Bronchial epithelial cell (primary cell): ENCODE measurements at regions not wholly inside any gene's neighbourhood (a gene's known extent, or its start where the extent isn't known, plus 50 kb on each side); places are given as distances from the start of the nearest gene placed in this dataset.

ENCODE experiments used
- DNase-seq: peaks from one replicate; pipeline ENCODE4 v3.0.0-alpha.2; 2010; ENCODE audit warnings: low read depth
- FAIRE-seq: peaks from 2 replicates; lab custom pipeline; 2011; peaks lifted over from hg19 to GRCh38; lab: Jason Lieb, UNC
- H3K27me3 ChIP-seq: 2 replicates; pipeline ENCODE4 v1.5.1; 2011; ENCODE audit warnings: low read length; ENCODE audit not compliant: control insufficient read depth, insufficient read depth
- H3K36me3 ChIP-seq: 2 replicates; pipeline ENCODE4 v1.5.1; 2011; ENCODE audit warnings: low read length; ENCODE audit not compliant: control insufficient read depth, insufficient read depth
- H3K4me3 ChIP-seq: 2 replicates; pipeline ENCODE4 v1.5.1; 2011; ENCODE audit warnings: mild to moderate bottlenecking, low read depth, low read length, control low read depth
- CTCF ChIP-seq: IDR thresholded peaks from 2 replicates; pipeline ENCODE4 v1.5.1; 2011; ENCODE audit warnings: mild to moderate bottlenecking, moderate library complexity, low read length, control low read depth, inconsistent platforms; ENCODE audit not compliant: insufficient read depth, severe bottlenecking

GRCh38 chr16:79656553-79657115 lies 56.1 kb upstream of the MAF start:
- DNase-seq (peak; percentile 72), FAIRE-seq (no peak)
- H3K36me3 ChIP-seq: no peaks in the 10 kb centered on the region
- no peak overlapping the region for H3K4me3 ChIP-seq
- TF ChIP-seq CTCF: no peak
- H3K27me3 ChIP-seq: no peaks in the 10 kb centered on the region

- H3K4me3 ChIP-seq: no peak overlapping the region
- no peak for TF ChIP-seq CTCF
- DNase-seq: peak; percentile 56
- FAIRE-seq: no peak
- no peaks in the 10 kb centered on the region for H3K36me3 ChIP-seq
- no peaks in the 10 kb centered on the region for H3K27me3 ChIP-seq
These were observed 52.9 kb upstream of the MAF start for GRCh38 chr16:79653373-79653891.

GRCh38 chr16:79651363-79651762 lies 50.8 kb upstream of the MAF start:
- TF ChIP-seq CTCF: no peak
- Histone ChIP-seq H3K27me3 (no peaks in the 10 kb centered on the region), H3K36me3 (no peaks in the 10 kb centered on the region), H3K4me3 (no peak overlapping the region)
- FAIRE-seq: peak; percentile 7
- peak; percentile 91 for DNase-seq
